ENCODE measurements at regions not wholly inside any gene's neighbourhood (a gene's known extent, or its start where the extent isn't known, plus 50 kb on each side); places are given as distances from the start of the nearest gene placed in this dataset.

- DNase-seq (ENCODE audit: low read depth in 1 of 2, low spot score in 2 of 2) = no peak
- H3K9me3 ChIP-seq (replicated peaks) = no peaks in the 10 kb centered on the region
- H3K27ac ChIP-seq = no peak overlapping the region
These were observed 83.5 kb downstream of the MAP1LC3B2 start for GRCh38 chr12:116642683-116643082.

GRCh38 chr12:116642106-116642505 is 82.9 kb downstream of the MAP1LC3B2 start:
- no peaks in the 10 kb centered on the region for H3K9me3 ChIP-seq (replicated peaks)
- no peak for DNase-seq (ENCODE audit: low read depth in 1 of 2, low spot score in 2 of 2)
- H3K36me3 ChIP-seq = no peaks in the 10 kb centered on the region
- no peaks in the 10 kb centered on the region for H3K4me1 ChIP-seq (replicated peaks)
- H3K4me3 ChIP-seq = no peak overlapping the region
- H3K27ac ChIP-seq = no peak overlapping the region
- no peaks in the 10 kb centered on the region for H3K27me3 ChIP-seq (replicated peaks)

More at GRCh38 chr12:116642683-116643082, 83.5 kb downstream of the MAP1LC3B2 start:
- no peak overlapping the region for H3K4me3 ChIP-seq
- no peaks in the 10 kb centered on the region for H3K36me3 ChIP-seq
- no peaks in the 10 kb centered on the region for H3K27me3 ChIP-seq (replicated peaks)
- H3K4me1 ChIP-seq (replicated peaks) = no peaks in the 10 kb centered on the region

GRCh38 chr12:116640281-116640680 is 81.1 kb downstream of the MAP1LC3B2 start:
- no peak overlapping the region for H3K4me3 ChIP-seq
- H3K9me3 ChIP-seq (replicated peaks) = no peaks in the 10 kb centered on the region
- no peaks in the 10 kb centered on the region for H3K36me3 ChIP-seq
- no peak overlapping the region for H3K27ac ChIP-seq
- DNase-seq (ENCODE audit: low read depth in 1 of 2, low spot score in 2 of 2) = no peak
- no peaks in the 10 kb centered on the region for H3K27me3 ChIP-seq (replicated peaks)
- no peaks in the 10 kb centered on the region for H3K4me1 ChIP-seq (replicated peaks)

GRCh38 chr12:116639765-116640164 is 80.6 kb downstream of the MAP1LC3B2 start:
- H3K27me3 ChIP-seq (replicated peaks) = no peaks in the 10 kb centered on the region
- H3K27ac ChIP-seq = no peak overlapping the region
- no peak for DNase-seq (ENCODE audit: low read depth in 1 of 2, low spot score in 2 of 2)
- H3K9me3 ChIP-seq (replicated peaks) = no peaks in the 10 kb centered on the region
- no peak overlapping the region for H3K4me3 ChIP-seq
- H3K4me1 ChIP-seq (replicated peaks) = no peaks in the 10 kb centered on the region
- H3K36me3 ChIP-seq = no peaks in the 10 kb centered on the region

- no peak for DNase-seq (ENCODE audit: low read depth in 1 of 2, low spot score in 2 of 2)
- Histone ChIP-seq H3K9me3 (replicated peaks) (no peaks in the 10 kb centered on the region), H3K27me3 (replicated peaks) (no peaks in the 10 kb centered on the region), H3K27ac (no peak overlapping the region), H3K36me3 (no peaks in the 10 kb centered on the region), H3K4me1 (replicated peaks) (no peaks in the 10 kb centered on the region), H3K4me3 (no peak overlapping the region)
These were observed 79.2 kb downstream of the MAP1LC3B2 start for GRCh38 chr12:116638376-116638775.

- H3K9me3 ChIP-seq (replicated peaks) = no peaks in the 10 kb centered on the region
- no peaks in the 10 kb centered on the region for H3K36me3 ChIP-seq
- H3K4me3 ChIP-seq = no peak overlapping the region
- DNase-seq (ENCODE audit: low read depth in 1 of 2, low spot score in 2 of 2) = no peak
- no peak overlapping the region for H3K27ac ChIP-seq
- no peaks in the 10 kb centered on the region for H3K27me3 ChIP-seq (replicated peaks)
- no peaks in the 10 kb centered on the region for H3K4me1 ChIP-seq (replicated peaks)
These were observed 78.5 kb downstream of the MAP1LC3B2 start for GRCh38 chr12:116637589-116638150.

GRCh38 chr12:116636608-116637519 is 77.7 kb downstream of the MAP1LC3B2 start:
- no peaks in the 10 kb centered on the region for H3K36me3 ChIP-seq
- no peak overlapping the region for H3K27ac ChIP-seq
- H3K4me3 ChIP-seq = no peak overlapping the region
- no peaks in the 10 kb centered on the region for H3K9me3 ChIP-seq (replicated peaks)
- H3K27me3 ChIP-seq (replicated peaks) = no peaks in the 10 kb centered on the region
- no peak for DNase-seq (ENCODE audit: low read depth in 1 of 2, low spot score in 2 of 2)
- H3K4me1 ChIP-seq (replicated peaks) = no peaks in the 10 kb centered on the region

GRCh38 chr12:116635487-116635886 is 76.3 kb downstream of the MAP1LC3B2 start:
- no peak for DNase-seq (ENCODE audit: low read depth in 1 of 2, low spot score in 2 of 2)
- Histone ChIP-seq H3K4me1 (replicated peaks) (no peaks in the 10 kb centered on the region), H3K9me3 (replicated peaks) (no peaks in the 10 kb centered on the region), H3K27ac (no peak overlapping the region), H3K36me3 (no peaks in the 10 kb centered on the region), H3K27me3 (replicated peaks) (no peaks in the 10 kb centered on the region), H3K4me3 (no peak overlapping the region)

- Histone ChIP-seq H3K27me3 (replicated peaks) (peaks cover 3% of the 10 kb centered on the region; the same call in 1 of the 2 replicates), H3K9me3 (replicated peaks) (no peaks in the 10 kb centered on the region), H3K4me3 (no peak overlapping the region), H3K27ac (no peak overlapping the region), H3K36me3 (no peaks in the 10 kb centered on the region), H3K4me1 (replicated peaks) (no peaks in the 10 kb centered on the region)
- DNase-seq (ENCODE audit: low read depth in 1 of 2, low spot score in 2 of 2) = no peak
These were observed 74.3 kb downstream of the MAP1LC3B2 start for GRCh38 chr12:116633476-116633875.

GRCh38 chr12:116631619-116632018 is 72.4 kb downstream of the MAP1LC3B2 start:
- Histone ChIP-seq H3K9me3 (replicated peaks) (no peaks in the 10 kb centered on the region), H3K4me1 (replicated peaks) (no peaks in the 10 kb centered on the region), H3K36me3 (no peaks in the 10 kb centered on the region), H3K4me3 (no peak overlapping the region), H3K27ac (no peak overlapping the region), H3K27me3 (replicated peaks) (peaks cover 3% of the 10 kb centered on the region; the same call in 1 of the 2 replicates)
- DNase-seq (ENCODE audit: low read depth in 1 of 2, low spot score in 2 of 2) = no peak

GRCh38 chr12:116630762-116631161 is 71.6 kb downstream of the MAP1LC3B2 start:
- Histone ChIP-seq H3K36me3 (no peaks in the 10 kb centered on the region), H3K9me3 (replicated peaks) (no peaks in the 10 kb centered on the region), H3K27ac (no peak overlapping the region), H3K27me3 (replicated peaks) (peaks cover 3% of the 10 kb centered on the region; the same call in 1 of the 2 replicates), H3K4me1 (replicated peaks) (no peaks in the 10 kb centered on the region), H3K4me3 (no peak overlapping the region)
- DNase-seq (ENCODE audit: low read depth in 1 of 2, low spot score in 2 of 2) = no peak

- no peak for DNase-seq (ENCODE audit: low read depth in 1 of 2, low spot score in 2 of 2)
- Histone ChIP-seq H3K36me3 (no peaks in the 10 kb centered on the region), H3K4me3 (no peak overlapping the region), H3K27ac (no peak overlapping the region), H3K9me3 (replicated peaks) (no peaks in the 10 kb centered on the region), H3K4me1 (replicated peaks) (no peaks in the 10 kb centered on the region), H3K27me3 (replicated peaks) (peaks cover 3% of the 10 kb centered on the region; the same call in 1 of the 2 replicates)
These were observed 70.3 kb downstream of the MAP1LC3B2 start for GRCh38 chr12:116629480-116629879.

- Histone ChIP-seq H3K27me3 (replicated peaks) (peaks cover 3% of the 10 kb centered on the region; the same call in 1 of the 2 replicates), H3K36me3 (no peaks in the 10 kb centered on the region), H3K9me3 (replicated peaks) (no peaks in the 10 kb centered on the region), H3K27ac (no peak overlapping the region), H3K4me3 (no peak overlapping the region), H3K4me1 (replicated peaks) (no peaks in the 10 kb centered on the region)
- no peak for DNase-seq (ENCODE audit: low read depth in 1 of 2, low spot score in 2 of 2)
These were observed 69.8 kb downstream of the MAP1LC3B2 start for GRCh38 chr12:116628989-116629388.

GRCh38 chr12:116628450-116628793 is 69.2 kb downstream of the MAP1LC3B2 start:
- Histone ChIP-seq H3K36me3 (no peaks in the 10 kb centered on the region), H3K9me3 (replicated peaks) (no peaks in the 10 kb centered on the region), H3K4me3 (no peak overlapping the region), H3K27ac (no peak overlapping the region), H3K4me1 (replicated peaks) (no peaks in the 10 kb centered on the region), H3K27me3 (replicated peaks) (peaks cover 3% of the 10 kb centered on the region; the same call in 1 of the 2 replicates)
- DNase-seq (ENCODE audit: low read depth in 1 of 2, low spot score in 2 of 2) = no peak
